ENCODE measurements at regions not wholly inside any gene's neighbourhood (a gene's known extent, or its start where the extent isn't known, plus 50 kb on each side); places are given as distances from the start of the nearest gene placed in this dataset.

- ATAC-seq, result no peak
- H3K36me3 ChIP-seq, result no peaks in the 10 kb centered on the region
- intact Hi-C loops (cut with DNase I), result no loop called here
- no peaks in the 10 kb centered on the region for H3K4me1 ChIP-seq
- H3K4me3 ChIP-seq, result no peak overlapping the region
- TF ChIP-seq POLR2A (IDR thresholded peaks at IDR 0.05), result no peak
- no peak for TF ChIP-seq CTCF (IDR thresholded peaks at IDR 0.05)
- no peaks in the 10 kb centered on the region for H3K27me3 ChIP-seq
- 62% methylated on average over 4 of the region's 8 CpGs for whole genome bisulfite sequencing (ENCODE audit: insufficient coverage, low coverage, low lambda C conversion rate, missing lambda C conversion rate)
- H3K27ac ChIP-seq, result no peak overlapping the region
- no peak for DNase-seq
- H3K9me3 ChIP-seq, result no peaks in the 10 kb centered on the region
Observed at GRCh38 chr16:22677024-22677830, 136.7 kb upstream of the HS3ST2 start.

GRCh38 chr16:22678311-22678710 is 135.7 kb upstream of the HS3ST2 start:
- WGBS (ENCODE audit: insufficient coverage, low coverage, low lambda C conversion rate, missing lambda C conversion rate), result 46% methylated on average over 2 of the region's 2 CpGs
- intact Hi-C loops (cut with DNase I), result no loop called here
- Histone ChIP-seq H3K4me3 (no peak overlapping the region), H3K36me3 (no peaks in the 10 kb centered on the region), H3K4me1 (no peaks in the 10 kb centered on the region), H3K27me3 (no peaks in the 10 kb centered on the region), H3K9me3 (no peaks in the 10 kb centered on the region), H3K27ac (no peak overlapping the region)
- TF ChIP-seq CTCF (IDR thresholded peaks at IDR 0.05) (no peak), POLR2A (IDR thresholded peaks at IDR 0.05) (no peak)
- DNase-seq, result no peak
- ATAC-seq, result no peak

- Histone ChIP-seq H3K4me3 (no peak overlapping the region), H3K9me3 (peaks cover 0 to under 1% (median 0%) of the 10 kb centered on the region in 4 donors)
- 81% methylated on average over 17 of the region's 17 CpGs for WGBS (ENCODE audit: insufficient coverage, low coverage, low lambda C conversion rate, missing lambda C conversion rate)
Observed at GRCh38 chr16:22681554-22682291, 132.2 kb upstream of the HS3ST2 start.

GRCh38 chr16:22683258-22683657 is 130.7 kb upstream of the HS3ST2 start:
- DNase-seq, result no peak
- Histone ChIP-seq H3K36me3 (no peaks in the 10 kb centered on the region), H3K9me3 (peaks cover 0 to 9% (median 0%) of the 10 kb centered on the region in 4 donors), H3K4me3 (no peak overlapping the region), H3K27ac (no peak overlapping the region), H3K27me3 (no peaks in the 10 kb centered on the region), H3K4me1 (no peaks in the 10 kb centered on the region)
- TF ChIP-seq POLR2A (IDR thresholded peaks at IDR 0.05) (no peak), CTCF (IDR thresholded peaks at IDR 0.05) (no peak)
- WGBS (ENCODE audit: insufficient coverage, low coverage, low lambda C conversion rate, missing lambda C conversion rate), result 68% methylated on average over 4 of the region's 4 CpGs
- ATAC-seq, result no peak
- intact Hi-C loops (cut with DNase I), result no loop called here

More at GRCh38 chr16:22681554-22682291, 132.2 kb upstream of the HS3ST2 start:
- TF ChIP-seq POLR2A (IDR thresholded peaks at IDR 0.05) (no peak), CTCF (IDR thresholded peaks at IDR 0.05) (no peak)
- intact Hi-C loops (cut with DNase I), result no loop called here
- H3K27ac ChIP-seq, result no peak overlapping the region
- H3K36me3 ChIP-seq, result no peaks in the 10 kb centered on the region
- DNase-seq (peak in 1 of 3 donors; percentile 42), ATAC-seq (no peak)
- no peaks in the 10 kb centered on the region for H3K27me3 ChIP-seq
- H3K4me1 ChIP-seq, result no peaks in the 10 kb centered on the region

Data from right lobe of liver (tissue), 6 donors.